DND-41 (cell line): ENCODE measurements at regions not wholly inside any gene's neighbourhood (a gene's known extent, or its start where the extent isn't known, plus 50 kb on each side); places are given as distances from the start of the nearest gene placed in this dataset.

Experiments
- ATAC-seq: fragments of 200-7000 bp; cut with Tn5 transposase; 3 replicates; pipeline ENCODE4 v1.9.1; 2021; ENCODE audit warnings: low read depth; ENCODE audit not compliant: insufficient read depth
- DNase-seq: peaks from one replicate; pipeline ENCODE4 v3.0.0-alpha.2; 2020
- H2AFZ ChIP-seq: 2 replicates; pipeline ENCODE4 v1.6.0; 2012; ENCODE audit warnings: low read depth, low read length
- H3K27ac ChIP-seq: 2 replicates; pipeline ENCODE4 v1.5.1; 2012; ENCODE audit warnings: low read length, inconsistent platforms
- H3K27me3 ChIP-seq: fragments of 200-600 bp; sonication (generic); 2 replicates; pipeline ENCODE4 v1.6.0; 2012; ENCODE audit warnings: low read length, mild to moderate bottlenecking, inconsistent platforms; ENCODE audit not compliant: insufficient read depth, poor library complexity
- H3K36me3 ChIP-seq: 2 replicates; pipeline ENCODE4 v1.5.1; 2012; ENCODE audit warnings: low read length, inconsistent platforms; ENCODE audit not compliant: insufficient read depth
- H3K4me1 ChIP-seq: 2 replicates; pipeline ENCODE4 v1.5.1; 2012; ENCODE audit warnings: mild to moderate bottlenecking, low read length; ENCODE audit not compliant: insufficient read depth
- H3K4me2 ChIP-seq: 2 replicates; pipeline ENCODE4 v1.6.0; 2012; ENCODE audit warnings: mild to moderate bottlenecking, moderate library complexity, low read length, inconsistent platforms; ENCODE audit not compliant: insufficient read depth
- H3K4me3 ChIP-seq, 2 experiments: fragments of 200-600 bp in 1 of 2; shearing (Covaris generic) in 1 of 2; 2 replicates each; pipeline ENCODE4 v1.5.1; 2012 to 2016; ENCODE audit warnings: inconsistent platforms in 2 of 2, low read length in 2 of 2, mild to moderate bottlenecking in 2 of 2, low read depth in 1 of 2, moderate library complexity in 1 of 2
- H3K79me2 ChIP-seq: 2 replicates; pipeline ENCODE4 v1.6.0; 2012; ENCODE audit warnings: low read length, inconsistent platforms; ENCODE audit not compliant: insufficient read depth
- H3K9ac ChIP-seq: 2 replicates; pipeline ENCODE4 v1.6.0; 2012; ENCODE audit warnings: low read depth, mild to moderate bottlenecking, inconsistent platforms, low read length, moderate library complexity
- H3K9me3 ChIP-seq: 2 replicates; pipeline ENCODE4 v1.5.1; 2012; ENCODE audit warnings: low read length, moderate library complexity, mild to moderate bottlenecking, inconsistent platforms; ENCODE audit not compliant: insufficient read depth, severe bottlenecking
- H4K20me1 ChIP-seq: 2 replicates; pipeline ENCODE4 v1.6.0; 2012; ENCODE audit warnings: low read length; ENCODE audit not compliant: insufficient read depth
- CTCF ChIP-seq: IDR thresholded peaks from 2 replicates; pipeline ENCODE4 v1.5.1; 2012; ENCODE audit warnings: borderline replicate concordance, low read length, moderate library complexity, mild to moderate bottlenecking; ENCODE audit not compliant: poor library complexity, severe bottlenecking; ENCODE audit errors: extremely low read depth
- EZH2 ChIP-seq: IDR thresholded peaks from 3 replicates; pipeline ENCODE4 v1.6.1; 2012; ENCODE audit warnings: borderline replicate concordance, low read depth, mild to moderate bottlenecking, moderate library complexity, low read length, inconsistent platforms; ENCODE audit not compliant: severe bottlenecking

DNA sequence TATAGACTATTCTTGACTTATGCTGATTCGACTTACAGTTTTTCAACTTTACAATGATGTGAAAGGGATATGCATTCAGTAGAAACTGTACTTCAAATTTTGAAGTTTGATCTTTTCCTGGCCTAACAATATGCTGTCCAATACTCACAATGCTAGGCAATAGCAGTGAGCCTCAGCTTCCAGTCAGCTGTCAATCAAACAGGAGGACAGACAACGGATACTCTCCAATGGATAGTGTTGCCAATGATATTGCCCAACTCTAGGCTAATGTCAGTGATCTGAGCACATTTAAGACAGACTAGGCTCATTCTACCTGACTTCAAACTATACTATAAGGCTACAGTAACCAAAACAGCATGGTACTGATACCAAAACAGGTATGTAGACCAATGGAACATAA, 55.0 kb upstream of the ZNF280D start:
- H3K9me3 ChIP-seq: no peaks in the 10 kb centered on the region
- no peak for ATAC-seq

DNA sequence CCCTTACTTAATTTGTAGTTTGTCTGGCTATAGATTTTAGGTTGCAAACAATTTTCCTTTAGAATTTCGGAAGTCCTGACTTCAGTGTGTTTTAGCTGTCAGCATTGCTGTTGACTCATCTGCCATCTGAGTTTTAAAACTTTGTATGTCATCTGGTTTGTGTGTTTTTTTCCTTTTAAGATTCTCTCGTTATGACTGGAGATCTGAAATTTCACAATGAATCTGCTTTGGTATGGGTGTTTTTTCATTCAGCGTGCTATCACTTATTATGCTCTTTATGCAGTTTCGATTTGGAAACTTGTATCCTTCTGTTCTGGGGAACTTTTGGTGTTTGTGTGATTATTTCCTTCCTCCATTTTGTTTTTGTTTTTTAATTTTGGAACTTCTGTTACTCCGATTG, 53.7 kb upstream of the ZNF280D start:
- ATAC-seq: no peak
- peak overlapping the region; percentile 60 for H2AFZ ChIP-seq

More for the DNA sequence above, 55.0 kb upstream of the ZNF280D start:
- no peaks in the 10 kb centered on the region for H3K4me1 ChIP-seq
- no peaks in the 10 kb centered on the region for H4K20me1 ChIP-seq
- no peak overlapping the region for H3K4me2 ChIP-seq
- H3K27me3 ChIP-seq: no peaks in the 10 kb centered on the region
- no peak overlapping the region for H3K27ac ChIP-seq
- TF ChIP-seq CTCF: no peak
- TF ChIP-seq EZH2: no peak
- no peak overlapping the region for H3K9ac ChIP-seq
- no peaks in the 10 kb centered on the region for H3K36me3 ChIP-seq
- H3K79me2 ChIP-seq: no peaks in the 10 kb centered on the region
- H3K4me3 ChIP-seq: no peak overlapping the region
- H2AFZ ChIP-seq: no peak overlapping the region
- no peak for DNase-seq

DNA sequence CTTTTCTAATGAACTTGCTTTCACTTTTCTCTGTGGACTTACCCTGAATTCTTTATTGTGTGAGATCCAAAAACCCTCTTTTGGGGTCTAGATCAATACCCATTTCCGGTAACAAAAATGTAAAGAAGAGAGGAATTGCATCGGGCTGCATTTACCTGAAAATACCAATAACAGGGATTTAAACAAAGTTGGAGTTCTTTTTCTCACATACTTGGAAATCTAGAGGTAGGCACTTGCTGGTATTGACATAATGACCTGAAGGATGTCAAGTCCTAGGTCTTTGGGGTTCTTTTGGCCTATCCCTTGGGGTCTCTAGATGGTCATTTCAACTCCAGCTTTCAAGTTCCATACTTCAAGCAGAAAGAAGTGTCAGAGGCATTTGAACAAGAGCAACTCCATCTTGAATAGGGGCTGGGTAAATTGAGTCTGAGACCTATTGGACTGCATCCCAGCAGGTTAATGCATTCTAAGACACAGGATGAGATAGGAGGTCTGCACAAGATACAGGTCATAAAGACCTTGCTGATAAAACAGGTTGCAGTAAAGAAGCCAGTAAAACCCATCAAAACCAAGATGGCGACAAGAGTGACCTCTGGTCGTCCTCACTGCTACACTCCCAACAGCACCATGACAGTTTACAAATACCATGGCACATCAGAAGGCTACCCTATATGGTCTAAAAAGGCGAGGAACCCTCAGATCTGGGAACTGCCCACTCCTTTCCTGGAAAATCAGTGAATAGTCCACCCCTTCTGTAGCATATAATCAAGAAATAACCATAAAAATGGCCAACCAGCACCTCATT, 50.8 kb upstream of the ZNF280D start:
- no peak overlapping the region for H2AFZ ChIP-seq
- H3K9me3 ChIP-seq: no peaks in the 10 kb centered on the region
- H3K36me3 ChIP-seq: no peaks in the 10 kb centered on the region

More for the DNA sequence above, 53.7 kb upstream of the ZNF280D start:
- H3K9ac ChIP-seq: no peak overlapping the region
- H3K9me3 ChIP-seq: no peaks in the 10 kb centered on the region
- H3K79me2 ChIP-seq: no peaks in the 10 kb centered on the region
- H3K27ac ChIP-seq: no peak overlapping the region
- no peaks in the 10 kb centered on the region for H4K20me1 ChIP-seq
- H3K4me2 ChIP-seq: no peak overlapping the region
- no peaks in the 10 kb centered on the region for H3K27me3 ChIP-seq
- DNase-seq: no peak
- H3K36me3 ChIP-seq: no peaks in the 10 kb centered on the region
- TF ChIP-seq EZH2 (no peak), CTCF (no peak)
- no peaks in the 10 kb centered on the region for H3K4me1 ChIP-seq
- H3K4me3 ChIP-seq: no peak overlapping the region

More for the DNA sequence above, 50.8 kb upstream of the ZNF280D start:
- H4K20me1 ChIP-seq: no peaks in the 10 kb centered on the region
- H3K4me1 ChIP-seq: no peaks in the 10 kb centered on the region
- no peak for TF ChIP-seq CTCF
- no peak for TF ChIP-seq EZH2
- H3K27me3 ChIP-seq: no peaks in the 10 kb centered on the region
- H3K9ac ChIP-seq: no peak overlapping the region
- H3K79me2 ChIP-seq: no peaks in the 10 kb centered on the region
- H3K4me3 ChIP-seq: no peak overlapping the region
- ATAC-seq (no peak), DNase-seq (no peak)
- no peak overlapping the region for H3K27ac ChIP-seq
- no peak overlapping the region for H3K4me2 ChIP-seq
